Choroid plexus epithelial cell (primary cell): ENCODE measurements at regions not wholly inside any gene's neighbourhood (a gene's known extent, or its start where the extent isn't known, plus 50 kb on each side); places are given as distances from the start of the nearest gene placed in this dataset.
"Not testable (repeated sequence)": the region's sequence is repeated elsewhere in the genome, so short reads cannot be mapped to it uniquely, and the experiment has no call there.

Source experiments
- DNase-seq: peaks from one replicate; pipeline ENCODE4 v3.0.0-alpha.2; 2010; ENCODE audit warnings: low read depth
- H3K4me3 ChIP-seq: 2 replicates; pipeline ENCODE4 v1.5.1; 2011; ENCODE audit warnings: low read depth, mild to moderate bottlenecking, control low read depth, low read length, moderate library complexity
- TF ChIP-seq, protein P1 (sequence below): conservative IDR thresholded peaks from 2 replicates; pipeline ENCODE4 v1.5.1; 2011; ENCODE audit warnings: low read depth, mild to moderate bottlenecking, control low read depth, inconsistent platforms, low read length, moderate library complexity

DNA sequence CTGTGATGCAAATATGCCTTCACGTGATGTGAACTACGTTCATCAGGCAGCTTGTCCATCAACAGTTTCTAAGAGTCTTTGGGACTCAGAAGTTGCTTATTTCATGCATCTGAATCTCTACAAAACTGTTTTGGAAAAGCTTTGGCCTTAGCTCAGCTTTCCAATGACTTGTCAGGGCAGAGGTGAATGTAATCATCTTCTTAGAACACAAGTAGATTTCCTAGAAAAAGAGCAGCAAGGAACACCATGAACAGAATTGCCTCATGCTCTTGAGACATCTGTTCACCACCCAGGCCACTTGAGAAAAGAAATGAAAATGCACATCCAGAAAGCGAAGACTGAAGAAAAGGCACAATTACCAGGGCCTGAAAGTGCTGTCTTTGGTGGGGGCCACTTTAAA is 105.8 kb upstream of the PDHA1 start:
- DNase-seq, result no peak
- TF ChIP-seq, protein P1, sequence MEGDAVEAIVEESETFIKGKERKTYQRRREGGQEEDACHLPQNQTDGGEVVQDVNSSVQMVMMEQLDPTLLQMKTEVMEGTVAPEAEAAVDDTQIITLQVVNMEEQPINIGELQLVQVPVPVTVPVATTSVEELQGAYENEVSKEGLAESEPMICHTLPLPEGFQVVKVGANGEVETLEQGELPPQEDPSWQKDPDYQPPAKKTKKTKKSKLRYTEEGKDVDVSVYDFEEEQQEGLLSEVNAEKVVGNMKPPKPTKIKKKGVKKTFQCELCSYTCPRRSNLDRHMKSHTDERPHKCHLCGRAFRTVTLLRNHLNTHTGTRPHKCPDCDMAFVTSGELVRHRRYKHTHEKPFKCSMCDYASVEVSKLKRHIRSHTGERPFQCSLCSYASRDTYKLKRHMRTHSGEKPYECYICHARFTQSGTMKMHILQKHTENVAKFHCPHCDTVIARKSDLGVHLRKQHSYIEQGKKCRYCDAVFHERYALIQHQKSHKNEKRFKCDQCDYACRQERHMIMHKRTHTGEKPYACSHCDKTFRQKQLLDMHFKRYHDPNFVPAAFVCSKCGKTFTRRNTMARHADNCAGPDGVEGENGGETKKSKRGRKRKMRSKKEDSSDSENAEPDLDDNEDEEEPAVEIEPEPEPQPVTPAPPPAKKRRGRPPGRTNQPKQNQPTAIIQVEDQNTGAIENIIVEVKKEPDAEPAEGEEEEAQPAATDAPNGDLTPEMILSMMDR, result no peak
- no peak overlapping the region for H3K4me3 ChIP-seq

DNA sequence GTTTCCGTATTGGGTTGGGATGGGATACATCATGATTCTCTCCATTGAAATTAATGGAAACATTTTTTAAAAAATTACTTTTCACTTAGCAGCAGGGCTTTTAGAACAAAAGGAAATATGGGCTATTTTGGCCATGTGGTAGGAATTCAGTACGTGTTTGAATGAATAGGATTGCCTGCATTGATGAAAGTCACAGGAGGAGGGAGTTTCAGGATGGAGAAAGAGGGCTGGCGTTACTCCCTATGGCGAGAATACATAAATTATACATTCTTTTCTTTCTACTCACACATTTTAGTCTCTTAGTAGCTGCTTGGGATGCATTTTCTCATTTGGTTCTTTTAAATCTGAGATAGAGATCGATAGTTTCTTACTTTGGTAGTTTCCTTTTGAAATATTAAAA is 100.3 kb upstream of the PDHA1 start:
- DNase-seq, result no peak
- no peak overlapping the region for H3K4me3 ChIP-seq
- TF ChIP-seq, protein P1, result no peak

DNA sequence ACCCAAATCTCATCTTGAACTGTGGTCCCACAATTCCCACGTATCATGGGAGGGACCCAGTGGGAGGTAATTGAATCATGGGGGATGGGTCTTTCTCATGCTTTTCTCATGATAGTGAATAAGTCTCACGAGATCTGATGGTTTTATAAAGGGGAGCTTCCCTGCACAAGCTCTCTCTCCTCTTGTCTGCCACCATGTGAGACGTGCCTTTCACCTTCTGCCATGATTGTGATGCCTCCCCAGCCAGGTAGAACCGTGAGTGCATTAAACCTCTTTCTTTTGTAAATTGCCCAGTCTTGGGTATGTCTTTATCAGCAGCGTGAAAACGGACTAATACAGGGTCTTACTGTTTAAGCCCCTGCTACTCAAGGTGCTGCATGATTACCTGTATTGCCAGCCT is 98.8 kb upstream of the PDHA1 start:
- not testable (repeated sequence) for H3K4me3 ChIP-seq, DNase-seq

DNA sequence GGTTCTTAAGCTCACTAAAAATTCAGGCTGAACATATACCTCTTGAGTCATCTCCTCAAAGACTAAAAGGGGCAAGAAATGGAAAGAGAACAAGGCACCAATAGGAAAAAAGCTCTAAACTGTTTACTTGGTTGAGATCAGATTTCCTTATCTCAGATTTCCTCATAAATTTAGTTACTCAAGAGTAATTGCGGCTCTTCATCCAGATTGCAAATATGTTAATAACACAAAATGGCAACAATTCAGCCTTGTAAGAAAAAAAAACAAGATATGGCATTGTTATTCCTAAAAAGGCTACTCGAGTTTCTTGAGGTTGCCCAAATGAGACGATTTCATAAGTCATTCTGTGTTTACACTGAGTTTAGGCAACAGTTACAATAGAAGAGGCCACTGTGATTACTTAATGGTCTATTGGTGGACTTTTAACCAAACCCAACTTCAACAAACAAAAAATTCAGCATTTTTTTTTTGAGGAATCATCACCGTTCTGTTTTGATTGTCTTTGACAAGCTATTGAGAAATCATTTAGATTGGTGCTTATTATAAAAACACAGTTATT is 97.9 kb upstream of the PDHA1 start:
- no peak for DNase-seq
- H3K4me3 ChIP-seq, result no peak overlapping the region
- TF ChIP-seq, protein P1, result no peak

DNA sequence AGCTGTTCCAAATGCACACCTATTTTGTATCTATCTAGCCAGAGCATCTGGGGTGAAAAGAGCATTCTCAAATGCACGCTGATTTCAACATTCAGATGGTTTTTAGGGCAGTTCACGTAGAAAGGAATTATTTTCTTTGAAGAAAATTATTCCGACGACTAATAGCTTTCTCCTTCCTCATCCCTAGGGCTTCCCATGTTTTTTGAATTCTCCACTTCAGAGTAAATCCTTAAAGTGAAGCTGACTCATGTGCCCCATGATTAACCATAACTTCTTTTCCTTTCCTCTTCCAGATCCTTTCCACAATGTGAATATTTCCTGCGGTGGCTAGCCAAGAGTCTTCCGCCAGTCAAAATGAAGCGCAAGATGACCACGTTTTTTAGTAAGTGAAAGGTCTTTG is 86.7 kb upstream of the PDHA1 start:
- H3K4me3 ChIP-seq, result no peak overlapping the region
- TF ChIP-seq, protein P1, result no peak
- DNase-seq, result no peak

DNA sequence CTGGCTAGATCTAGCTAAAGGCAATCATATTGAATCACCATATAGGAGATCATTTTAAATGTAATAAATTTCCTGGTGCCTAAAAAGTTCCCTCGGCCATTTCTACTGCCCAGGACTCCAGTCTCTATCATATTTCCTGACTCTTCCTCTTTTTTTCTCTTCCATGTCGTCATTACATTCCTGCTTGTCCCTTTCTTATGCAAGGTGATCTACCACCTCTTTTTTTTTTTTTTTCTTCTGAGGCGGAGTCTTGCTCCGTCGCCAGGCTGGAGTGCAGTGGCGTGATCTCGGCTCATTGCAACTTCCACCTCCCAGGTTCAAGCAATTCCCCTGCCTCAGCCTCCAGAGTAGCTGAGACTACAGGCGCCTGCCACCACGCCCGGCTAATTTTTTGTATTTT is 82.7 kb upstream of the PDHA1 start:
- DNase-seq, H3K4me3 ChIP-seq: not testable (repeated sequence)

DNA sequence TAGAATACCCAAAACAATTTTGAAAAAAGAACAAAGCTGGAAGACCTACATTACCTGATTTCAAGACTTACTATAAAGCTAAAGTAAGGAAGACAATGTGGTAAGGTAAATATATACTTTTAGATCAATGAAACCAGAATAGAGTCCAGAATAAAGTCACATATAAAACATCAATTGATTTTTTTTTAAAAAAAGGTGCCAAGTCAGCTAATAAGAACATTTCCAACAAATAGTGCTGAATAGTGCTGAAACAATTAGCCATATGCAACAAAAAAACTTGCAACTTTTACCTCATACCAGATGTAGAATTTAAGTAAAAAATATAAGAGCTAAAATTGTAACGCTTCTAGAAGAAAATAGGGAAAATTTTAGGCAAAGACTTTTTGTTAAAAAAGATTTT is 73.0 kb upstream of the PDHA1 start:
- H3K4me3 ChIP-seq, result no peak overlapping the region
- TF ChIP-seq, protein P1, result no peak
- DNase-seq, result no peak

DNA sequence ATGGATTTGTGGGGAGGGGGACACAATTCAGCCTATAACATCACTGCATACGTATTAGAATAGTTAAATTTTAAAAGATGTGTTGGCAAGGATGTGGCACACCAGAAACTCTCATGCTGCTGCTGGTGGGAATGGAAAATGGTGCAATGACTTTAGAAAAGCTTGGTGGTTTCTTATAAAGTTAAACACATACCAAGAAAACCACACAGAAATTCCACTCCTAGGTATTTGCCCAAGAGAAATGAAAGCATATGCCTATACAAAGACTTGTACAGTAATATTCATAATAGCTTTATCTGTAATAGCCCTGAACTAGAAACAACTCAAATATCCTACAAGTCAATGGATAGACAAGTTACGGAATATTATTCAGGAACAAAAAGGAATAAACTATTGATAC is 71.3 kb upstream of the PDHA1 start:
- H3K4me3 ChIP-seq, result no peak overlapping the region
- peak; percentile 23 for DNase-seq
- TF ChIP-seq, protein P1, result no peak
